GM21576 (cell line): ENCODE measurements at regions not wholly inside any gene's neighbourhood (a gene's known extent, or its start where the extent isn't known, plus 50 kb on each side); places are given as distances from the start of the nearest gene placed in this dataset.
"Not testable (repeated sequence)": the region's sequence is repeated elsewhere in the genome, so short reads cannot be mapped to it uniquely, and the experiment has no call there.

Source experiments
- ATAC-seq: cut with Tn5 transposase; IDR thresholded peaks from one replicate; pipeline ENCODE4 v1.9.1; 2021; ENCODE audit warnings: mild to moderate bottlenecking, moderate library complexity; ENCODE audit not compliant: unreplicated experiment

DNA sequence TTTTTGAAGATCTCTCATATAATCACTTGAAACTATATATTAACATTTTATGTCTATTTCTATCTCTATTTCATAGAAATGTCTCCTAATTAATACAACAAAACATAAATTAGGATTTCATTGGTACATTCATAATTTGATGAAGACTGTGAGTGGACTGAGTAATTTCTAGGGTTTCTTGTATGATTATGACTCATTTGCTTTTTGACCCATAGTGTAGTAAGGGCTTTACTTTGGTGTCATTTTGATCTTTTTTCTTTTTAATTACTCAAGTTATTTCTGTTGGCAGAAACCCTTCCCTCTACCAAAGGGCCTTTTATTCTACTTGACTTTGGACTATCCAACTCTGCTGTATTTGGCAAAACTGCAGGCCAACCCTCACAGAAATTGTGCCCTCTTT is 207.9 kb upstream of the MAGEB16 start:
- no peak for ATAC-seq

DNA sequence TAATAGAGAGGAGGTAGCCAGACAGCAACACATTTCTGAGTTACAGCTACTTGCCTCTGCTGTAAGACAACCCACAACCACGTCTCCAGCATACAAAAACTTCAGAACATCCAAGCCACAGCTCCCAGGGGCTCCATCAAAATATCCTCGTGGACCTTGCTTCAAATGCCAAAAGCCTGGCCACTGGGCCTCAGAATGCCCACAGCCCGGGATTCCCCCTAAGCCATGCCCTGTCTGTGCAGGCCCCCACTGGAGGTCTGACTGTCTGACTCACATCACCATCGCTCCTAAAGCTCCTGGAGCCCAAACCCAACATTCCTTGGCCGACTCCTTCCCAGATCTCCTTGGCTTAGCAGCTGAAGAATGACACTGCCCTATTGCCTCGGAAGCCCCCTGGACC is 186.6 kb upstream of the MAGEB16 start:
- not testable (repeated sequence) for ATAC-seq

DNA sequence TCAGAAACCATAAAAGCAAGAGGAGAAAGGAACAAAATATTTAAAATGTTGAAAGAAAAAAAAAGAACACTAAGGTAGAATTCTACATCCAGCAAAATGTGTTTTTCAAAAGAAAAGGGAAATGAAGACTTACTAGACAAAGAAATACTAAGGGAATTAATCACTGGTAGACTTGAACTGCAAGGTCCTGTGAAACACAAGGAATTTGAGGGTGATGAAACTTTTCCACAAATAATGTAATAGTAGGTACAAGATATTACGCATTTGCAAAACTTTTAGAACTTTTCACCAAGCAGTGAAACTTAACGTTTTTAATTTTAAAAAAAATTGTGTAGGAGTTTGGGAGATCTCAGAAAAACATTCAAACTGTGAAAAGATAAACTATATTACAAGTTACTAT is 180.3 kb upstream of the MAGEB16 start:
- no peak for ATAC-seq

DNA sequence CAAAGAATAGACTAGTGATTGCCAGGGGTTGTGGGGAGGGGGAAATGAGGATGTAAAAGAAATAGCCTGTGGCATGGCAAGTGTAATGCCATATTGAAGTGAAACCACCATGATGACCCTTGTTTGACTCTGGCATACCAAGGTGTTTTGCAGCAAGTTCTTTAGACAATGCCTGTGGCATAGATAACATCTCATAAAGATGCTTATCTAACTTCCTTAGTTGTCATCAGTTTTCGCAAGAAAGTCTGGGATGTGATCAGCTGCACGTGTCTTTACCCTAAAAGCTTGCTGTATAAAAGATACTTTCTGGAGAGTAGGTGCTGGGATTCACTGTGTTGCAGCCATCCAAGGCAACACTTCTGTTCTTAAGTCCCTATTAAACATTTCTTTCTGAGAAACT is 176.1 kb upstream of the MAGEB16 start:
- ATAC-seq = no peak

DNA sequence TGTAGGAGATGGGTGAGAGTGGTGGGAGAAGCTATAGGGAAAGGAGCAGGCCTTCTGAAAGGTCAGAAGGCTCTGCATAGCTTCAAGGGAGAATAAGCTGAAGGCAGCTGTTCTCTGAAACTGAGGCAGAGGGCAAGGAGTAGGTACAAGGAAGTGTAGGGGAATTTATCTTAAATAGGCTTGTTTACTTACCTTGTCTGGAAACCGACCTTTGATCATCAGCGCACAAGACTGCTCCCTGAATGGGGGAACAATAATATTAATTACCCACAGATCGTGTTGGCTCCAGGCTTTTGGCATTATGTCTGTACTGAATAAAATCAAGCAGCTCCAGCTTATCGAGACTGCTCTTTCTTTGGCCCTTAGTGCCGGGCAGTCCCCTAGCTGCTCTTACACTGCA is 175.5 kb upstream of the MAGEB16 start:
- no peak for ATAC-seq

DNA sequence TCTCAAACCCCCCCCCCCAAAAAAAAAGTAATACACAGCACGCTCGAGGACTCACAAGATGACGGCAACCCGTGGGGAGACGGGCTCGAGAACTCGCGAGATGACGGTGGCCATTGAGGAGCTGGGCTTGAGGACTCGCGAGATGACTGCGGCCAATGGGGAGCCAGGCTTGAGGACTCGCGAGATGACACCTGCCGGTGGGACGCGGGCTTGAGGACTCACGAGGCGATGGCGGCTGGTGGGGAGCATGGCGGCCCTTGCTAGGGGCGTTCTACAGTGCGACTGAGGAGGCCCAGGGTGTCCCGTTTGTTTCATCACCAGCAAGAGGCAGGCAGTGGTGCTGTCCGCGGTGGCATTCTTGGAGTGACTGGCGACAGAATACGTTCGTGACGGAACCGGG is 172.4 kb upstream of the MAGEB16 start:
- ATAC-seq = no peak

DNA sequence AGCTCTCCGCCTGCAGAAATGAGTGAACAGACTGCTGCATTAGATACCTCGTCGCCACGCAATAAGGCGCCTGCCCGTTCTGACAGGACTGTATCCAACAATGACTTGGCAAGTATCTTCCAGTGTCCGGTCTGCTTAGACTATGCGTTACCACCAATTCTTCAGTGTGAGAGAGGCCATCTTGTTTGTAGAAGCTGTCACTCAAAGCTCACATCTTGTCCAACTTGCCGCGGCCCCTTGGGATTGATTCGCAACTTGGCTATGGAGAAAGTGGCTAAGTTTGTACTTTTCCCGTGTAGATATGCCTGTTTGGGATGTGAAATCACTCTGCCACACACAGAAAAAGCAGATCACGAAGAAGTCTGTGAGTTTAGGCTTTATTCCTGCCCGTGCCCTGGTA is 172.0 kb upstream of the MAGEB16 start:
- ATAC-seq = no peak

DNA sequence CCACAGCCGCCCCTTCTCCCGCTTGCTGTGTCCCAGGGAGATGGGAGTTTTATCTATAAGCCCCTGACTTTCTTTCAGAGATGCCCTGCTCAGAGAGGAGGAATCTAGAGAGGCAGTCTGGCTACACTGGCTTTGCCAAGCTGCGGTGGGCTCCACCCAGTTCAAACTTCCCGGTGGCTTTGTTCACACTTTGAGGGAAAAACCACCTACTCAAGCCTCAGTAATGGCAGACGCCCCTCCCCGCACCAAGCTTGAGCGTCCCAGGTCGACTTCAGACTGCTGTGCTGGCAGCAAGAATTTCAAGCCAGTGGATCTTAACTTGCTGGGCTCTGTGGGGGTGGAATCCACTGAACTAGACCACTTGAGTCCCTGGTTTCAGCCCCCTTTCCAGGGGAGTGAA is 162.2 kb upstream of the MAGEB16 start:
- ATAC-seq = not testable (repeated sequence)

DNA sequence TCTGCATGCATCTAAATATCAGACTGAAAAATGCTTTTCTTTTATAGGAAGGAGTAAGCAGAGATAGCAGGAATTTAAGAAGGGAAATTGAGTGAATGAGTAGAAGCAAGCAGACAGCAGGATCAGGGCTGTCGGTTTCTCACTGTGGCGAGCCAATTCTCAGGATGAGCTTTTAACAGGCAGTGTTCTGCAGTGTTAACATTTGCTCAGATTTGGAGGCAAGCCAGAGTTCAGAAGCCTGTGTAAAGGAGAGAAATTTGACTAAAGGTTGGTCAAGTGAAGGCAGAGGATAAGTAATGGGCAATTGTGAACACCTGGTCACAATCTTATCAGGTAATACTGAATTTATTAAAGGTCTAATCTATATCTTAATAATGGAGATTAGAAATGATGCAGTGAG is 133.3 kb upstream of the MAGEB16 start:
- ATAC-seq = no peak

DNA sequence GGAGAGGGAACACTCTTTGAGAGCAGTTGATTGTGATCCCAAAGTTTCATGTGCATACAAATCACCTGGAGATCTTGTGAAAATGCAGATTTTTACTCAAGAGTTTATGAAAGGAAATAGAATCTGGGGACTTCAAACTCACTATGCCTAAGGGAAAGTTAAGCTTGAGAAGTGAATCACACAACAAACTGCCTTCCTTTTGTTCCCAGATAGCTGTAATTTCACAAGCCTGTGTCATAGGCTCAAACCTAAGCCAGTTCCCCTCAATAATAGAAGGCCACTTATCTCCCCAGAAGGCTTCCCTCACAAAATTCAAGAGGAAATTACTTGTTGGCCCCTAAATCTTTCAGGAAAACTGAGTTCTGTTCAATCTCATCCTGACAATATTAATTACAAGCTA is 132.8 kb upstream of the MAGEB16 start:
- no peak for ATAC-seq

DNA sequence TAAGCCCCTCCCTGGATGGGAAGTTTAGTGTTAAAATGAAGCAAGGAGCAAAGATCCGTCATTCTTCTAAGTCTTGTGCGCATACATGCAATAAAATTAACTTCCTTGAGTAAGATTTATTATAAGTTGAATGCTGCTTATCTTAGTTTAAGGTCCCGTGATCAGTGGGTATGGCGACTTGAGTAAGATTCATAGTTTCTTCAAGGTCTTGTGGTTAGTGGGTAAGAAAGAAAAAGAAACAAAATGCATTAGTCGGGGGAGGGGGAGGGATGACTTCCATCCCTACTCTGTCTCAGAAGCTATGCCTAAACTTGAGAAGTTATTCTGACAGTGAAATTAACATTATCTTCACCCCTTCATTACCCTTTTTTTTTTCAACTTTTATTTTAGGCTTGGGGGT is 127.3 kb upstream of the MAGEB16 start:
- no peak for ATAC-seq

DNA sequence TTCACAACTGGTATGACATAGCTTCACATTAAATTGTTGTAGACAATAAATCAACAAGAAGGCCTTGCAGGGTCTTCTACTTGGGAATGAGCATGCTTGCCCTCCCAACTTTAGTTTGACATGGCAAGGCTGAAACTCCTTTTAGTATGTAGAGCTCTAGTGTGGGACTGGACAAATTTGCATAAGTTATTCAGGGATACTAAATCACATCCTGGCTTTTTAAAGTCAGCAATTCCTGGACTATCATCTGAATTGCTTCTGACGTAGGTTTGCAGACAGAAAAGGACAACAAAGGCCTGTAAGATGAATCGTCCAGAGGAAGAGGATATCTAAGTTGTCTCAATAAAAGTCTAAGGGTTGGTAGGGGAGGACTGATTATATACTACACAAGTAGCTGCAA is 123.0 kb upstream of the MAGEB16 start:
- ATAC-seq = no peak

DNA sequence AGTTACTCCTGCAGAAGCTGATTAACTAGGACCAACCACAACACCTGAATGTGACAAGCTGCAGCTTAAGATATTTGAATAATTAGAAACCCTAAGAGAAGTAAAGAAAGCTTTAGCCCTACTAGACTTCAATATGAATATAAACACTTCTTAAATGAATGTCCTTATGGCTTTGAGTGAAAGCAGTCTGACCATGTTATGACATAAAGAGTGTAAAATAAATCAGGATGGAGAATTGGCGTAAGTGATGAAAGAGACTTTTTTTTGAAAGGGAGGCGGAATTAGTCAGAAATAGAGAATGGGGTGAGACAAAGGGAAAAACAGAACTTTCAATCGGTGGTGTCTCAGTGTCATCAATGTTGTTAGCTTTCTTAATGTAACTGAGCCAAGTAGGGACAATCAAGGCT is 117.2 kb upstream of the MAGEB16 start:
- ATAC-seq = no peak

DNA sequence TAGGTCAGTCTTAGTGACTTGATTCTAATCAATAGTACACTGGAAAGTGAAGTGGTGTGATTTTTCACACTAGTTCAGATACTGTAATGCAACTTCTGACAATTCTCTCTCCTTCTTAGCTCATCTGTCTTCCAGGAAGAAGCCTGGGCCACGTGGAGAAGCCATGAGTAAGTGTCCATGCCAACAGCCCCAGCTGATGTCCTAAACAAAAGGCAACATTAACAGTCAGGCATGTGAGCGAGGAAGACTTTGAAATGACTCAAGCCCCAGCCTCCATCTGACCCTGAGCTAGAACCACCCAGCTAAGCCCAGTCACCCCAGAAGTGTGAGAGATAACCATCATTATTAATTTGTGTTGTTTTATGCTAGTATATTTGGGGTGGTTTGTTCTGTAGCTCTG is 115.7 kb upstream of the MAGEB16 start:
- no peak for ATAC-seq

DNA sequence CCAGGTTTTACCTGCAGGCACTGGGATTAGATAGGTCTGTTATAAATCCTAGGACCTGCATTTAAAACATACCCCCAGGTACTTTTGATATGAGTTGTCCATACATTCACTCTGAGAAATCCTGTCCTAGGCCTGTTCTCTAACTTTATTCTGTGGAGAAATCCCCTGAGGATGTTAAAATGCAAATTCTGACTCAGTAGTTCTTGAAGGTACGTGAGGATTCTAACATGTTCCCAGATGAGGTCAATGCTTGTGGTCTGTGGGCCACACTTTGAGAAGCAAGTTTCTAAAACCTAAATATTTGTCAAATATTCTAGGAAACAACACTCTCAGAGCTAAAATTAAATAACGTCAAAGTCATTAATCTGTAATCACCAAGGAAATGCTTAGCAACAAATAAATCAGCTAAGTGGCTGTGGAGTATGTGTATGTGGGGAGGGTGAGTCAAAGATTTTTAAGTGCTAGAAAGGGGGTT is 101.3 kb upstream of the MAGEB16 start:
- ATAC-seq = no peak

DNA sequence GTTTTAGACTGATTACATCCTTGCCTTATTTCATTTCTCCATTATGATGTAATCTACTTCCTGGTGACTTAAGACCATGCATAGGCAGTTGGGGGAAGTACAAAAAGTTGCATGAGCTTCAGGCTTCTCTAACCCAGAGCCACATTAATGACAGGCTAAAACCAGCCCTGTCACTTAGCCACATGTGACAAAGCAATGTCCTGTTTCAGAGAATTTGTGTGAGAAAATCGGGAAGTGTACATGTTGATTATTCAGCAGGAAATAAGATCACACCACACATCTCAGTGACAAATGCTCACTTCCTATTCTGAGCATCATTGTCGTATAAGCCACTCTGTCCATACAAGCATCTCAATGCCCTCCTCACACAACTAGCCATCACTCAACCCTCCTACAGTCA is 98.5 kb upstream of the MAGEB16 start:
- ATAC-seq = no peak

DNA sequence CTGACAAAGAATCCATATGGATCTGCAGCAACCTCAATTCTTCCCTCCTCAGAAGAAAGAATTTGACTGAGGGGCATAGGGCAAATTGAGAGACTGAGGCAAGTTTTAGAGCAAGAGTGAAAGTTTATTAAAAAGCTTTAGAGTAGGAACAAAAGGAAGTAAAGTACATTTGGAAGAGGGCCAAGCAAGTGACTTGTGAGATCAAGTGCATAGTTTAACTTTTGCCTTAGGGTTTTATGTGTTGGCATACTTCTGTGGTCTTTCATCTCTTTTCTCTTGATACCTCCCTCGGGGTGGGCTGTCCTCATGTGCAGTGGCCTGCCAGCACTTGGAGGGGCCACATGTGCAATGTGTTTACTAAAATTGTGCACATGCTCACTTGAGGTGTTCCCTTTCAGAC is 98.0 kb upstream of the MAGEB16 start:
- no peak for ATAC-seq

DNA sequence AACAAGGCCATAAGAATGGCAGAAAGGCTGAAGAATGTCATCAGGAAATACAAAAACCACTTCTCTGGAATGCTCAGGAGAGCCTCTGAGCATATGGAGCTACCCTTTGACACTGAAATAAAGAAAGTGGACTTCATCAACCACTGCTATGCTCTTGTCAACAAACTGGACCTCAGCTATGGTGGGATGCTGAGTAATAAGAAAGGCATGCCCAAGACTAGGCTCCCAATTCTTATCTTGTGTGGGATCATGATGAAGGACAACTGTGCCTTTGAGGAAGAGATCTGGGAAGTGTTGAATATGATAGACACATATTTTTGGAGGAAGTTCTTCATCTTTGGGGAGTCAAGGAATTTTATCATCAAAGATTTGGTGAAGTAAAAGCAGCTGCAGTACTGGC is 86.9 kb upstream of the MAGEB16 start:
- ATAC-seq = no peak

DNA sequence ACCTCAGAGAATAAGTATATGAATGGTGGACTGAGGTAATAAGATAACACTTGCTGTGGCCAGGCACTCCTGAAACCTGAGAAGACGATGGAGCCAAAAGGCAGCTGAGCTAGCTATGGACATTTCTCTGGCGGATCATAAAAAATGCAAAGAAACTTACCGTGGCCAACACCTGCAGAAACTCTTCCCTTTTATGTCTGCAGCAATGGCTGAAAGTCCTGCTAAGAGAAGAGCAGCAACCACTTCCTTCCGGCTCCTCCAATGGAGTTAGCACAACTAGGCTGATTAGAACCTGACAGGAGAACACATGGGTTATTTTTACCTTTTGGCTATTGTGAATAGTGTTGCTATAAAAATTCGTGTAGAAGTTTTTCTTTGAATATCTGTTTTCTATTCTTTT is 76.0 kb upstream of the MAGEB16 start:
- no peak for ATAC-seq

DNA sequence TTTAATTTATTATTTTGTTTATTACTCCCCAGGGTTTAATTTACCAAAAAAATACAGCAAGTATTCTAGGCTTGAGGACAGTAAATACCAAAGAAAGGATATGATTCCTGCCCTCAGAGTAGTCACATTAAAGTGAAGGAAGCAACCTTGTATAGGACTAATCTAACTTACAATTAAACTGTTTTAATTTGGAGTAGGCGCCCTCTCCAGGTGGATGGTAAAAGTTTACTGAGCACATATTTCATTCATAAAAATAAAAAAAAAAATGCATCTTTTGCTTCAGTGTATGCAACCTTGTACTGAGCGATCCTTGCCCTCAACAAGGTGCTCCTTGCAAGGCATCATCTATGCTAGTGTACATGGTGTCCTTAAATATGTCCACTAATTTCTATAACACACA is 72.0 kb upstream of the MAGEB16 start:
- no peak for ATAC-seq

DNA sequence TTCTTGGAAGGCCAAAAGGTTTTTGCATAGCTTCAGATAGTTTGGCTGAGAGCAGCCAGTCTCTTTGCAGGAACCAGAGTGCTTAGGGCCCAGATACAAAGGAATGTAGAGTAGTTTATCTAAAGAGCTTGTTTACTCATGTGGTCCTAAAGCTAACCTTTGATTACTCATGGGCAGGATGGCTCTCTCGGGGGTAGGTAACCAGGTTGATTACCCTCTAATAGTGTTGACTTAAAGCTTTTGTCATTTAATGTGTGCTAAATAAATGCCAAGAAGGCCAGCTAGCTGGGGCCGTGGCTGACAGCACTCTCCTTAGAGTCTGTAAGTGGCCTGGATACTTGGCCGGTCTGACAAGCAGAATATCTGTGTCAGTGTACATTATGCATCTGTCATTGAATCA is 69.7 kb upstream of the MAGEB16 start:
- no peak for ATAC-seq

DNA sequence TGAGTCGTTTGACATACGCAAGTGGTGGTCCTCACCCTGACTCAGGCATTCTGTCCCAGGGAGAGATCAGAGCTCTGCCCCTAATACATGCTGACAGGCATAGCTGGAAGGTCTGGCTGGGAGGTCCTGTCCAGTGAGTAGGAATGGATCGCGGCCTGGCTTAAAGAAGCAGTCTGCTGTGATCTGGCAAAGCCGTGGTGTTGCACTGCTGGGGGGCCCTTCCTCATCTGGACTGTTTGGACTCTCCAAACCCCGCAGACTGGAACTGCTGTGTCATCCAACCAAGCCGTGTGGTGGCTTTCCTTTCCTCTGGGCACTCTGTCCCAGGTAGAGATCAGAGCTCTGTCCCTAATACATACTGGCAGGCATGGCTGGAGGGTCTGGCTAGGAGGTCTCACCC is 64.3 kb upstream of the MAGEB16 start:
- ATAC-seq = no peak

DNA sequence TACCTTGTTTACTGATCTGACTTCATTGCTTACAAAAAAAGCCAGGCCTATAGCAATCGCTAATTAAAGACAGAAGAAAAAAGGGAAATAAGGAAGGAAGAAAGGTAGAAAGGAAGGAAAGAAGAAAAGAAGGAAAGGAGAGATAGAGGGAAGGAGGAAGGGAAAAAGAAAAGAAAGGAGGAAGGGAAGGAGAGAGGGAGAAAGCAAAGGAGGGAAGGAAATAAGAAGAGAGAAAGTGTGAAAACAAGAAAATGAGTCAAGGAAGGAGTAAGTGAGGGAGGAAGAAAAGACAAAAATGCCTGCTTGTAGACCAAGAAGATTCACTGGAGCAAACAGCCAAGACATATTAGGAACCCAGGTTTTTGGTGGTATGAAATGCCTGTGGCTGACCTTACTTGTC is 57.0 kb upstream of the MAGEB16 start:
- ATAC-seq = no peak

DNA sequence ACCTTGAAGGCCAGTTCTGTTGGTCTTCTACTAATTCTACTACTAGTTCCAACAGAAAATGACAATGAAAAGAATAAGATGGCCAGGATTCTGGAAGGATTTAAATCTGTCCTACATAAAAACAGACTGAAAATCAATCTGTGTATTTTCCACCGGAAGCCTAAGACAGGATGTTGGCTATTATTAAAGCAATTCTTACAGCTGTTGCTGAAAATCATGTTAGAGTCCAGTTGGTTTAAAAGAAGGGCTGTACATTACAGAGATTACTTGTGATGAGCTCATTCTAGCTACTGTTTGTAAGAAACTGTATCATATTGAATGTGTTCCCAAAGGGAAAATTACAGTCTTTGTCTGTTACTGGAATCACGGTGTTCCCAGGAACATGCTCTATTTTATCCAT is 54.8 kb upstream of the MAGEB16 start:
- no peak for ATAC-seq
